ENCODE measurements at regions not wholly inside any gene's neighbourhood (a gene's known extent, or its start where the extent isn't known, plus 50 kb on each side); places are given as distances from the start of the nearest gene placed in this dataset.

DNA sequence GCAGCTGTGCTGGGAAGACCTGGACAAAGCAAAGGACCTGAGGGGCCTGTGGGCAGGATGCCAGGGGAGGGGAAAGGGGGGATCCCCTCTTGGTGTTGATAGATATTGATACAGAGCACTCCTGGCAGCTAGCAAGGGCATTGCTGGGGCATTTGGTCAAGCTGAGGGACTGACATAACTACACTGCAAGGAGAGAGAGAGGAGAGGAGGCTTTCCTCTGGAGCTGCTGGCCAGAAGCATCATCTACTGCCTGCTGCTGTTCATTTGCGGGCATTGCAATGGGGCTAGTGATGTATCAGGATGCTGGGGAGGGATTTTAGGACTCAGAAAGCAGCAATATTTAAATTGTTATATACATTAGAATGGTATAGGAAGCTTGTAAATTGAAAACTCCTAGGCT, 142.0 kb downstream of the ZNF648 start:
- Histone ChIP-seq H3K27me3 (no peaks in the 10 kb centered on the region), H3K9ac (no peak overlapping the region), H3K4me2 (no peak overlapping the region), H3K9me3 (peaks cover 6% of the 10 kb centered on the region), H3K36me3 (no peaks in the 10 kb centered on the region), H3K4me1 (no peaks in the 10 kb centered on the region), H3K27ac (no peak overlapping the region), H3K4me3 (no peak overlapping the region), H4K20me1 (no peaks in the 10 kb centered on the region)
- TF ChIP-seq Cebpa-rat (IDR thresholded peaks at IDR 0.05) = no peak

DNA sequence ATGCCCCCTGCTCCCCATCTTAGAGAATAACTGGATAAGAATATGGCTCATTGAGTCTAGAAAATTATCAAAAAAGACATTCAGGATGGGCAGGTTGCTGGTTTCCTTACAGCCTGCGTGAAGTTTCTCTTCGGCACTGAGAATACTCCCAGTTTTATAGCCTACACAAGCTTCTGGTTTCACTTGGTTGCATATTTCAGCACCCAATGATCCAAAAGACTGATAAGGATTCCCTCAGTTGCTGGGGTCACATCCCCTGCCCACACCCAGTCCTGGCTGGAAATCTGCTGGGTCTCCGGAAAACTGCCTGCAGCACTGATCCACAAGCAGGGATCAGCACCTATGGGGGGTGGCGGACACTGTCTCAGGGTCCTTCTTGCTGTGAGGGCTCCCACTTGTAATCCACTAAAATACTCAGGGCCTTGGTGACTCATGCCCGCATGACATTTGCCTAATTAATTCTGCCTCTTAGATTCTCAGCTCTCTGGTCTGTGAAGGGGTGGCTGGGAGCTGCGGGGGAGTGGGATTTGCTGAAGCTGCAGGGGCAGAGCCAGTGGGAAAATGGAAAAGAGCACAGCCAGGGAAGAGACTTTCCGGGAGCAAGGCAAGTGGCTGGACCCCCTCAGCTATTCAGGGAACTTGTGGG, 142.5 kb downstream of the ZNF648 start:
- TF ChIP-seq Cebpa-rat (IDR thresholded peaks at IDR 0.05) = no peak

DNA sequence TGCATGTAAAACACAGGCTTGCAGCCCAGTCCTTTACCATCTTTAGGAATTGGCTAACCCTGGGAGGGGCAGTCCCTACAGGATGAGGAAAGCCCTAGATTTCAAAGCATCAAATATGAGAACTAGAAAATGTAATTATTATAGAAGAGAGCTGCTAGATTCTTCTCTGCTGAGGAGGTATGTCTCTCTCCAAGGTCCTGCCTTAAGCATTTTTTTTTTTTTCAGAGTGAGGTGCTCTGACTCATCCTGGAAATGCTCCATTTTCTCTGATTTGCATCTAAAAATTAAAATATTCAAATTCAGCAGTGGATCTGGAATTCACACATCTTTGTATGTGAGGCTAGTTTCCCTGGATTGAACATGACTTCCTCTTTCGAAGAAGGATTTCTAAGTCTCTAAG, 149.8 kb downstream of the ZNF648 start:
- Histone ChIP-seq H3K4me3 (no peak overlapping the region), H3K9ac (no peak overlapping the region), H3K4me1 (0 out of 2 replicates have a peak, but pooled peaks cover 5% of the 10 kb centered on the region), H3K27ac (no peak overlapping the region), H3K4me2 (no peak overlapping the region), H3K9me3 (no peaks in the 10 kb centered on the region), H4K20me1 (no peaks in the 10 kb centered on the region), H3K36me3 (no peaks in the 10 kb centered on the region), H3K27me3 (no peaks in the 10 kb centered on the region)
- TF ChIP-seq Cebpa-rat (IDR thresholded peaks at IDR 0.05) = no peak

More for the DNA sequence above, 142.5 kb downstream of the ZNF648 start:
- Histone ChIP-seq H3K27me3 (no peaks in the 10 kb centered on the region), H3K4me1 (0 out of 2 replicates have a peak, but pooled peaks cover 3% of the 10 kb centered on the region), H3K36me3 (no peaks in the 10 kb centered on the region), H3K9me3 (peaks cover 6% of the 10 kb centered on the region), H3K4me3 (no peak overlapping the region), H3K4me2 (no peak overlapping the region), H4K20me1 (no peaks in the 10 kb centered on the region), H3K27ac (no peak overlapping the region), H3K9ac (no peak overlapping the region)

DNA sequence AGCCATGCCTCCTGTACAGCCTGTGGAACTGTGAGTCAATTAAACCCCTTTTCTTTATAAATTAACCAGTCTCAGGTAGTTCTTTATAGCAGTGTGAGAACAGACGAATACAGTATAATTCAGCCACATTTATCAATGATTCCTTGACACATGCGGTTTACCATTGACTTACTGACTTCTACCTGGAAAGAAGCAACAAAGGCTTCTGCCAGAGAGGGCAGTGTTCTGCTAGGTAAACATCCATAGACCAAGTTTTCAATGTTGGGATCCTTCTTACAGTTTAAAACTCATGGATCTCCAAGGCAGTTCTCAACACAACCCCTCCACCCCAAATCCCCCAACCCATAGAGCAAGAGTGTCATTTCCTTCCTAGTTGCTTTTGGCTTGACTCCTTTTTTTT, 150.6 kb downstream of the ZNF648 start:
- no peak overlapping the region for H3K4me3 ChIP-seq
- H3K9me3 ChIP-seq = no peaks in the 10 kb centered on the region
- H3K27me3 ChIP-seq = no peaks in the 10 kb centered on the region
- H3K4me1 ChIP-seq = 0 out of 2 replicates have a peak, but pooled peaks cover 5% of the 10 kb centered on the region
- H3K27ac ChIP-seq = no peak overlapping the region
- no peak for TF ChIP-seq Cebpa-rat (IDR thresholded peaks at IDR 0.05)
- H3K9ac ChIP-seq = no peak overlapping the region
- no peak overlapping the region for H3K4me2 ChIP-seq
- no peaks in the 10 kb centered on the region for H3K36me3 ChIP-seq
- no peaks in the 10 kb centered on the region for H4K20me1 ChIP-seq

DNA sequence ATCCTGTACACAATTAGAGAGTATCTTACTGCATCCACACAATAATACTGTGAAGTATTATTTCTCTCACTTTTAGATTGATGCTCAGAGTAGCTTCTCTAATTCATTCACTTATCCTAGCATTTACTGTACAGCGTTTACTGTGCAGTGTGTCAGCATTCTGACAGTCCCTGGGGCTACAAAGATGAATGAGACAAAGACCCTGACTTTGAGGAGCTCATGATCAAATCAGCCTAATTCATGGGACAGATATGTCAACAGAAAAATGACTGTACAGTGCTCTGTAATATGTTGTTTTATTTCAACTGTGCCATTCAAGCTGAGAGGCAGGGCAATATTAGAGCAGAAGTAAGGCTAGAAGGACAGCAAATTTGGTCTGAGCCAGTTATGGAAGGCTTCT, 152.5 kb downstream of the ZNF648 start:
- H3K4me3 ChIP-seq = no peak overlapping the region
- no peak overlapping the region for H3K27ac ChIP-seq
- H3K9me3 ChIP-seq = no peaks in the 10 kb centered on the region
- no peak for TF ChIP-seq Cebpa-rat (IDR thresholded peaks at IDR 0.05)
- H3K4me2 ChIP-seq = no peak overlapping the region
- 0 out of 2 replicates have a peak, but pooled peaks cover 3% of the 10 kb centered on the region for H3K4me1 ChIP-seq
- no peaks in the 10 kb centered on the region for H3K27me3 ChIP-seq
- no peaks in the 10 kb centered on the region for H3K36me3 ChIP-seq
- no peak overlapping the region for H3K9ac ChIP-seq
- no peaks in the 10 kb centered on the region for H4K20me1 ChIP-seq

DNA sequence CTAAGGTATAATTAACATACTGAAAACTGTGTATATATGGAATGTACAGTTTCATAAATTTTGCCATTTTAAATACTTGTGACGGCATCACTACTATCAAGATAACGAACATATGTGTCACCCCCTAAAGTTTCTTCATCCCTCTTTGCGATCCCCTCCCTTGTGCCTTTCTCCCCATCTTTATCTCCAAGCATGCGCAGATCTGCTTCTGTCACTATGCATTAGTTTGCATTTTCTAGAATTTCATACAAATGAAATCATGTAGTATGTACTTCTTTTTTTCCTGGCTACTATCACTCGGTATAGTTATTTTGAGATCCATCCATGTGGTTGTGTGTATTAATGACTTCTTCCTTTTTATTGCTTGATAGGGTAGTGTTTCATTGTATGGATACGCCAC, 154.9 kb downstream of the ZNF648 start:
- Histone ChIP-seq H3K27me3 (no peaks in the 10 kb centered on the region), H3K9me3 (no peaks in the 10 kb centered on the region), H3K36me3 (no peaks in the 10 kb centered on the region), H3K4me1 (no peaks in the 10 kb centered on the region), H3K4me2 (no peak overlapping the region), H4K20me1 (no peaks in the 10 kb centered on the region), H3K27ac (no peak overlapping the region), H3K4me3 (no peak overlapping the region), H3K9ac (no peak overlapping the region)
- TF ChIP-seq Cebpa-rat (IDR thresholded peaks at IDR 0.05) = no peak

DNA sequence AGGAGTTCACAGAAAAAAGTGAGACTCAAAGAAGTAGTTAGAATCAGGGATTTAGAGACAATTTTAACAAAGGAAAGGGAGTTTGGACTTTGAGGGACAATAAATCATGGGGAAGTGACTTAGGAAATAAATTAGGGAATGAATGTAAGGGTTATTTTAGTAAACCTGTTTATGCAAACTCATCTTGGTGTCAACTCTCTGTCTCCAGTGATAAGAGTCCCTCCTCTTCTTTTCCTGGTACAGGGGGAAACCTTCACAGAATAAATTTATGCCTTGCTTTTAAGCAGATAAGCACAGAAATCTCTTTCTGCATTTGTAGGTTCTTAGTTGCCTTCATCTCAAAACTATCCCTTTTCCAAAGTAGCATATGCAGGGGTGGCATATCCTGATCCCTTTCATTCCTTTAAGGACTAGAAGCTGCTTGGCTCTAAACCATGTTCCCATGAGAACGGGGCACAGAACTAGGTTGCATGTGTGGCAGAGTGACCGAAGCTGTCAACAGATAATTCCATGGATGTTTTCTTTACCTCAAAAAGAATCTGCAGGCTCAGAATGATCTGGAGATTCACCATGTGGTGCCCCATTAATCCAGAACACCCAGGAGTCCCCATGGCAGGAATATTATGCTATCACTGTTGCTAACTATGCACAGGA, 155.4 kb downstream of the ZNF648 start:
- H3K27ac ChIP-seq = no peak overlapping the region
- H3K4me3 ChIP-seq = no peak overlapping the region
- no peaks in the 10 kb centered on the region for H3K4me1 ChIP-seq
- TF ChIP-seq Cebpa-rat (IDR thresholded peaks at IDR 0.05) = no peak
- no peaks in the 10 kb centered on the region for H4K20me1 ChIP-seq
- H3K27me3 ChIP-seq = no peaks in the 10 kb centered on the region
- no peak overlapping the region for H3K9ac ChIP-seq
- H3K4me2 ChIP-seq = no peak overlapping the region
- no peaks in the 10 kb centered on the region for H3K36me3 ChIP-seq
- no peaks in the 10 kb centered on the region for H3K9me3 ChIP-seq

DNA sequence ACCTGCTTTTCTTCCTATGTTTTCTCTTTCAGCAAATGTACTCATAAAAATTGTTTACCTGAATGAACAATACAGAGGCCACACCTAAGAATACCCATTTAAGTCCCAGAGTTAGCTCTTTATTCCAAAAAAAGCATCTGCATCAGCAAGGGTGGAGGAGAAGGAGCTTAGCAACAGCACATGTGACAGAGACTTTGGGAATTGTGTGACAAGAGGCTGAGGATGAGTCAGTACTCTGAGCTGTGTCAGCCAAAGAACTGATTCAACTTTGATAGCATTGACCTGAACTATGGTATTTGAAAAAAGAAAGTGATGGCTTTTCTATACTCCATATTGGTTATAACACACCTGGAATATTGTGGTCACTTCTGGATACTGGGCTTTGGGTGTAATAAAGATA, 162.7 kb downstream of the ZNF648 start:
- H3K4me3 ChIP-seq = no peak overlapping the region
- no peak overlapping the region for H3K4me2 ChIP-seq
- H3K27me3 ChIP-seq = no peaks in the 10 kb centered on the region
- H3K9me3 ChIP-seq = no peaks in the 10 kb centered on the region
- no peak overlapping the region for H3K27ac ChIP-seq
- no peak overlapping the region for H3K9ac ChIP-seq
- H3K4me1 ChIP-seq = no peaks in the 10 kb centered on the region
- no peaks in the 10 kb centered on the region for H4K20me1 ChIP-seq
- H3K36me3 ChIP-seq = no peaks in the 10 kb centered on the region
- TF ChIP-seq Cebpa-rat (IDR thresholded peaks at IDR 0.05) = no peak

DNA sequence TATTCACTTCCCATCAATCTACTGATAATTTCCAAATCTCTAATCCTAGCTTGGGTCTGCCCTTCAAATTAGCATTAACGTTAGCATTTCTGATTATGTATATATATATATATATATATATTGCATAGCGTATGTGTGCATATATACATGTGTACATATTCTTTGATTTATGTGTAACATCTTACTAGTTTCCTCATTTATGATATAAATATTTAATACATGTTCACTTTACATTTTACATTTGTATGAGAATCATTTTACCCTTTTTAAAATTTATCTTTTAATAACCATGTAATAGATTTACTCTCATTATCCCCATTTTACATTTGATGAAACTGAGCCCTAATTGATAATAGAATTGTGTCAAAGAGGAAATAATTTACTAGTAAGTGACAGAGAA, 164.7 kb downstream of the ZNF648 start:
- Histone ChIP-seq H3K27ac (no peak overlapping the region), H4K20me1 (no peaks in the 10 kb centered on the region), H3K27me3 (no peaks in the 10 kb centered on the region), H3K36me3 (no peaks in the 10 kb centered on the region), H3K4me1 (no peaks in the 10 kb centered on the region), H3K4me2 (no peak overlapping the region), H3K4me3 (no peak overlapping the region), H3K9ac (no peak overlapping the region), H3K9me3 (no peaks in the 10 kb centered on the region)
- no peak for TF ChIP-seq Cebpa-rat (IDR thresholded peaks at IDR 0.05)

DNA sequence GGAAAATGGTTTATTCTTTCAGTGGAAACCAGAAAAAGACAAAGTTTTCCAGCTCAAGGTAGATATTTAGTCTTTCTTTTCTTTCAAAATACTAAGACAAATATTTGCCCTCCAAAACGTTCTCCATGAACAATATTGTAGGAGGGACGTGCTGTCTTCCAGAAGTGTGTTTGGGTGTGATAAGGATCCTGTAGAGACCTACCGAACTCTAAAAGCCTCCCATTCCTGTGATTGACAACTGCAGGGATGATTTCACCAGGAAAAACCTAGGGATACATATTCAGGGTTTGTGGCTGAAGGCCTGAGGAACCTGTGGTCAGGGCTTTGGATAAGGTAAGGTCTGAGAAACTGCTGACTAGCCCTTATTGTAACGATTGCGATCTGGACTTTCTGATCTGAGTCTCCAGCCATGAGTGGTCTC, 167.1 kb downstream of the ZNF648 start:
- Histone ChIP-seq H4K20me1 (no peaks in the 10 kb centered on the region), H3K27me3 (no peaks in the 10 kb centered on the region), H3K9me3 (no peaks in the 10 kb centered on the region), H3K9ac (no peak overlapping the region), H3K27ac (no peak overlapping the region), H3K4me2 (no peak overlapping the region), H3K4me1 (no peaks in the 10 kb centered on the region), H3K4me3 (no peak overlapping the region), H3K36me3 (no peaks in the 10 kb centered on the region)
- TF ChIP-seq Cebpa-rat (IDR thresholded peaks at IDR 0.05) = no peak
